ENCODE measurements at regions not wholly inside any gene's neighbourhood (a gene's known extent, or its start where the extent isn't known, plus 50 kb on each side); places are given as distances from the start of the nearest gene placed in this dataset.

GRCh38 chr4:125735102-125735501 lies 420.3 kb downstream of the FAT4 start (continued):
- TF ChIP-seq E2F1 (CRISPR knock-in tag; IDR thresholded peaks at IDR 0.05) (no peak), ARID2 (CRISPR knock-in tag; IDR thresholded peaks at IDR 0.05; ENCODE audit: borderline replicate concordance) (no peak), SOX5 (CRISPR knock-in tag; IDR thresholded peaks at IDR 0.05; ENCODE audit: borderline replicate concordance) (no peak), JDP2 (CRISPR knock-in tag; IDR thresholded peaks at IDR 0.05; ENCODE audit: borderline replicate concordance) (no peak), ZSCAN31 (CRISPR knock-in tag; IDR thresholded peaks at IDR 0.05; ENCODE audit: low read depth) (no peak), ZBTB34 (CRISPR knock-in tag; IDR thresholded peaks at IDR 0.05) (no peak), GABPA (IDR thresholded peaks at IDR 0.05; ENCODE audit: low read depth, low read length) (no peak), GABPA (CRISPR knock-in tag; IDR thresholded peaks at IDR 0.05; ENCODE audit: low read depth) (no peak), ZNF275 (CRISPR knock-in tag; IDR thresholded peaks at IDR 0.05; ENCODE audit: borderline replicate concordance) (no peak), FOSL2 (CRISPR knock-in tag; IDR thresholded peaks at IDR 0.05) (peak; percentile 34; the same call in 1 of the 2 replicates), ZNF12 (CRISPR knock-in tag; IDR thresholded peaks at IDR 0.05) (no peak)

GRCh38 chr4:125736057-125736456 lies 421.3 kb downstream of the FAT4 start:
- no peaks in the 10 kb centered on the region for H3K27me3 ChIP-seq (ENCODE audit: control insufficient read depth in 1 of 2, insufficient read depth in 2 of 2, low read length in 2 of 2)
- no peak overlapping the region for H3K4me3 ChIP-seq (replicated peaks in 1 of 3; ENCODE audit: insufficient read depth in 1 of 3, low read depth in 2 of 3, low read length in 3 of 3)
- no peak for ATAC-seq
- no peak for FAIRE-seq
- H3K27ac ChIP-seq (ENCODE audit: extremely low read length, insufficient read depth, low read length) = no peak overlapping the region
- CTCF ChIA-PET (ENCODE audit: low intra/inter-chr PET ratio, low total read pairs) = no interaction called here
- H4K20me1 ChIP-seq (ENCODE audit: insufficient read depth, low read length) = no peaks in the 10 kb centered on the region
- H3K4me1 ChIP-seq (ENCODE audit: insufficient read depth, low read length) = no peaks in the 10 kb centered on the region
- no peak overlapping the region for H3K9ac ChIP-seq (ENCODE audit: insufficient read depth, low read depth, low read length)
- H3K79me2 ChIP-seq (ENCODE audit: insufficient read depth, low read length) = no peaks in the 10 kb centered on the region
- in situ Hi-C loops (cut with HindIII; ENCODE audit: extremely low pct_ligation_motif_present, low pct_unique_long_range_greater_than_20kb) (no loop called here), intact Hi-C loops (cut with micrococcal nuclease; ENCODE audit: unreplicated experiment) (no loop called here)
- DNase-seq (ENCODE audit: low spot score) = peak; percentile 3
- H2AFZ ChIP-seq (ENCODE audit: low read length) = no peak overlapping the region
- H3K9me3 ChIP-seq (ENCODE audit: low read length) = no peaks in the 10 kb centered on the region
- BruUV-seq (replicated peaks) = no TSS peak
- POLR2A ChIA-PET = no interaction called here
- H3K4me2 ChIP-seq (ENCODE audit: low read depth, low read length) = no peak overlapping the region
- WGBS (ENCODE audit: low lambda C conversion rate) = 4% methylated on average over 1 of the region's 1 CpG
- H3K36me3 ChIP-seq (replicated peaks in 1 of 2; ENCODE audit: control insufficient read depth in 1 of 2, insufficient read depth in 2 of 2, low read length in 2 of 2) = no peaks in the 10 kb centered on the region
- TF ChIP-seq CTCF (CRISPR knock-in tag; IDR thresholded peaks at IDR 0.05) (0 out of 2 replicates have a peak, but pooled peaks have one; percentile 20), PATZ1 (CRISPR knock-in tag; IDR thresholded peaks at IDR 0.05) (no peak)
